NCI-H2196 (cell line): ENCODE measurements at regions not wholly inside any gene's neighbourhood (a gene's known extent, or its start where the extent isn't known, plus 50 kb on each side); places are given as distances from the start of the nearest gene placed in this dataset.

ENCODE experiments used
- DNase-seq: peaks from one replicate; lab custom pipeline; 2025; ENCODE audit not compliant: unreplicated experiment; lab: John Stamatoyannopoulos, UW

DNA sequence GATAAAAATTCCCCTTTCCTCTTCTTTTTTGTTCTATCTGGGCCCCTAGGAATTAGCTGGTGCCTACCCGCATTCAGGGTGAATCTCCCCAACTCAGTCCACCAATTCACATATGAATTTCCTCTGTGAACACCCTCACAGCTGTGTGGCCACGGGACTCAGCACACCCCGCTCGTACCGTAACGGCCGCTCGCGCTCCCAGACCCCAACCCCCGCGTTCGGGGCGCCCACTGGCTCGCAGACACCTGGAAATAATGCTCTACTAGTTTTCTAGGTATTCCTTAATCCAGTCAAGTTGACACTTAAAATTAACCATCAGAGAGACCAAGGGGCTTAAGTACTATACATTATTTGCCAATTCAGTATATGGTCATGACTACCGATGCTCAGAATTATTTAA is 1702.1 kb upstream of the PCDH20 start:
- no peak for DNase-seq

DNA sequence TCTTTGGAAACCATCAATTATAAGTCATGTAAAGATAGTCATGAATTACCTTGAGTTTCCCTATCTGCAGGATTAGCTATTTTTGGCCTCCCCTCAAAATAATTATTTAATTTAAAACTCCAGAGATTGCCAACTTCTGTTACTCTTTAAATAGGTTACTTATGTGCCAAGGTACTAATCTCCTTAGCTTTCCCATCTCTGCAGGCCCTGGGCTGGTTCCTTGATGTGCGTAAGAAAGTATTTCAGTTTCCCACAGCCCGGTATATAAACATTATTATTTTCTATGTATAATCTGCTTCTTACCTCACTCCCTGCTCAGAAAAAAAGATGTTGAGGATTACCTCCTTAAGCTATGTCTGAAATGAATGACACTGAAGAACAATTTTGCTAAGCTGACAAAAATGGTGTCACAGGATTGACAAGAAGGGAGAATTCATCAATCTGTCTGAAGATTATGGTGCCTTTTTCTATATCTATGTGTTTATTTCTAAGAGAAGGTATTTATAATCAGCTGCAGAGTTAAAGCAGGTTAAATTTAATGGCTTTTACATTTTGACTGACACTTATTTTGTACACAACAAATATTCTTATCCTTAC is 1697.2 kb upstream of the PCDH20 start:
- no peak for DNase-seq

GRCh38 chr13:63110466-63110865 is 1694.8 kb upstream of the PCDH20 start:
- DNase-seq = no peak

DNA sequence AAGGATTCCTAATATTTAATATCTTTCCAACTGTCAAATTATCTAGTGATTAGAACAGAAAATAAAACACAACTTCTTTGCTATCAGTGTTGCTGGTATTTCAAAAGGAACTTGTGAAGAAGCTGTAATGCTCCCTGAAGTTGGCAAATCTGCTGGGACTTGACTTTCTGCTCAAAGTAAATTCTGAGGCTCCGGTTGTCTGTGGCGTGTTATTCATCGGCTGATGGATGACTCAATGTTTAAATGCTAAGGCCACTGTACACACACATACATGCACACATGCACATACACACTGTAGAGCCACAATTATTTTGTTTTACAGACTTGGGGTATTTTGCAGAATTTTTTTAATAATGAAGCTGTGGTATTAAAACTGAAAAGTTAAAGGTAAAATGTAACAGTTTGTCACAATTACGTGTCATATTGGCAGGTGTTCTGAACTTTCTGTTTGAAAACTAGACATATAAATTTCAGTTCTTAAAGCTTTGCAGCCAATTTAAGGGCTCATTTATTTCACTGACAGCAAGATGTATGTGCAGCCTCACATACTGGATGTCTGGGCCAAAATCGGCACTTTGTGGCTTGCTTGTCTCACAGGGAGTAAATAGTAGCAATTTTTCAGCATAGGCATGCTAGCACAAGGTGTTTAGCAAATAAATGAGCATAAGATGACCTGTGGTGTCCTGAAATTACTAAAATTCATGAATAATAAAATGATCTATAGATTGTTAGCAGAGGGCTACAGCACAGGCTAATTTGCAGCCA is 1691.7 kb upstream of the PCDH20 start:
- no peak for DNase-seq

- no peak for DNase-seq
These were observed 1679.1 kb upstream of the PCDH20 start for GRCh38 chr13:63094717-63095116.

DNA sequence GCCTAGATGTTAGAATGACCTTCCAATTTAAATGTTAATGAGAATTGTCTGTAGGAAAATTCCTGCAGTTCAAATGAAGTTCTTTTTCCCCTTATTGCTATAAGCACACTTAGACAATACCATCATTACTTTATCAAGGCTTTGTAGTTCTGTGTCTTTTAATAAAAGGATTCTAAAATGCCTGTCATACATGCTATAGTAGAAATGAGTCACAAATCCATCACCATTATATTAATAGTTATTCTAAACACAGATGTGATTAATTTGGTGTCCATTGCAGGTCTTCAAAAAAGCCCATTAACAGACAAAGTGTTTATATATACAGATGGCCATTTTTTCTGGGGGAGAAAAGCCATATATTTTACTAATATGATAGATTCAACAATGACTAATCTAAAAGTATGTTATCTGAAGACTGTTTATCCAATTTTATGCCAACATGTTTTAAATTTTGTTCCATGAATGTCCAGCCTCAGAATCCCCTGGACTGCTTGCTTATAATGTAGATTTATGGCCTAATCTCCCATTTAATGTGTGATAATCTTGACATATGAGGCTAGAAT is 1678.3 kb upstream of the PCDH20 start:
- DNase-seq = no peak

DNA sequence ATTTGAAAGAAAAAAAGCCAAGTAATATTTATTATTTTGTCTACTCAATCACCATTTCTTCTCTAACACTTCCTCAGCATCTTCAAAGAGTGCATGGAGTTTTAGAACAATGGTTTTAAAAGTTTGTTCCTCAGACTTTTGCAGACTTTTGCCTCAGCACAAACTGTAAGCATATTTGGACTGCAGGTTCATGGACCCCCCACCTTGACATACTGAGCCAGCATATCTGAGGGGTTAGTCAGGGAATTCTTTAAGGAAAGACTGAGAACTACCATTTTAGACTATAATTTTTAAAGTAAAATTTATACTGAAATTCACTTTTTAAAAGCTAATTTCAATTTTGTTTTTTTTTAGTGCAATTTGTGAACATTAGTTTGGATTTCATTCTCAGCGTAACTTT is 1676.8 kb upstream of the PCDH20 start:
- DNase-seq = no peak

DNA sequence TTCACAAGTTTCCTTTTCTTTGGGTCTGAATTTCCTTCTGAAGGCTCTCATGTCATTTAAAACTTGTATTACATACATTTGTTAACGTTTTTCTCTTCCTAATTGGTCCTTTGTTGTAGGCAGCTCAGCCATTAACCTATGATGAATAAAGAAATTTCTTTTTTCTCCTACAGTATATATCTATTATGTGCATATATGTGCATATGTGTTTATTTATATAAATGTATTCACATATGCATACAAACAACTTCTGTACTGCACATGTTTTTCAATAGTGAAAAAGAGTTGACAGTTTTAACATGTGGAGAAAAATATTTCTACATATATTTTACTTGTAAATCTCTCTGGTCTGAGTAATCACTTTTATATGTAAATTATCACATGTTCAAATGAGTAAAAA is 1674.9 kb upstream of the PCDH20 start:
- no peak for DNase-seq

DNA sequence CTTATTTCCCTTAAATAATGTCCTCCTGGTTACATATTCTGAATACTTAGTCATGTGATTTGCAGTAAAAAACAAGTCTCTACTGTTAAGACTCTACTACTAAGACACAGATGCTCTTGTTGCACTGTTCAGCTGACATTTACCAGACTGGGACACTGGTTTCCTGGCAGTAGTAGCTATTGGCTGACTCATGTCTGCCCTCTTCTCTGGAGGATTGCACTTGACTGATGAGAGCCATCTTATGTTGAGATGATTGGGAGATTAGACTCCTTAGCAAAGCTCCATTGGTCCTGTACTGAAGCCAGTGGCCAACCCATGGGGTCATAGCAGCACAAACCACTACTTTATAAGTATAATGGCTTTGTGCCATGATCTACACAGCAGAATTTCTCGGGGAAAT is 1672.6 kb upstream of the PCDH20 start:
- no peak for DNase-seq

GRCh38 chr13:63086286-63086685 is 1670.6 kb upstream of the PCDH20 start:
- no peak for DNase-seq

DNA sequence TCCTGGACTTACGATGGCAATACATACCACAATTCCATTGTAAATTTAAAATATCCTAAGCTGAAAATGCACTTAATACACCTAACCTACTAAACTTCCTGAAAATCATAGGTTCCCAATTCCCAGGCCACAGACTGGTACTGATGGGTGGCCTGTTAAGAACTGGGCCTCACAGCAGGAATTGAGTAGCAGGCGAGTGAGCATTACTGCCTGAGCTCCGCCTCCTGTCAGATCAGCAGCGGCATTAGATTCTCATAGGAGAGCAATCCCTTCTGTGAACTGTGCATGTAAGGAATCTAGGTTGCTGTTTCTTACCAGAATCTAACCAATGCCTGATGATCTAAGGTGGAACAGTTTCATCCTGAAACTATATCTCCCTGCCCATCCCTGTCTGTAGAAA is 1670.2 kb upstream of the PCDH20 start:
- no peak for DNase-seq

DNA sequence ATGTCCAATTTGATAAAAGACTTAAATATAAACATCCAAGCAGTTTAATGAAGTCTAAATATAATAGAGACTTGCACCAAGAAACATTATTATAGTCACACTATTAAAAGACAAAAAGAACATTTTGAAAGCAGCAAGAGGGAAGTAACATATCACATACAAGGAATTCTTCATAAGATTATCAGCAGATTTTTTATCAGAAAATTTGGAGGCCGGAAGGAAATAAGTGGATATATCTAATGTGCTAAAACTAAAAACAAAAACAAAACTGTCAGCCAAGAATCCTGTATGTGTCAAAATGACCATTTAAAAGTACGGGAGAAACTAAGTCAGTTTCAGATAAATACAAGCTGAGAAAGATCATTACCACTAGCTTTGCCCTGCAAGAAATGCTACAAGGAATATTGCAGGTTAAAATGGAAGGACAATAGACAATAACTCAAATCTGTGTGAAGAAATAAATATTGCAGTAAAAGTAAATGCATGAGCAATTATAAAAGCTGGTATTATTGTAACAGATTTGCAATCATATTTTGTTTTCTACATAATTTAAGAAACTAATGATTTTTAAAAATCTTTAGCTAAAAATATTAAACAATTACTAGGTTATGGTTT is 1665.9 kb upstream of the PCDH20 start:
- DNase-seq = no peak

DNA sequence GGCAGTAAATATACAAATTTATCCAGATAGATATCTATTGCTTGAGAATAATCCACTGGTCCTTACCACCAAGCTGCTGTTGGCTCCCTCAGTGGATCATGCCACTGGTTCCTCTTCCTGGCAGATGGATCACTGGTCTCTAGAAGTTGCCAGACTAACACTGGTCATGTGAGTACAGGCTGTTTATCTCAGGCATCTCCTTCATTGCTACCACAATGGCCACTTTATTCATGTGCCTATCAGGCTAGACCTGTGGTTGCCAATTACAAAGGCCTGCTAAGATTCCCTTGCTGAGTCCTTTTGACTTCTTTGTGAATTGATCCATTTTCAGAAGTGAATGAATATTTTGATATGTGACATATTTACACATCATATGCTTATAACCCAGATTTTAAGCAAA is 1659.5 kb upstream of the PCDH20 start:
- no peak for DNase-seq

DNA sequence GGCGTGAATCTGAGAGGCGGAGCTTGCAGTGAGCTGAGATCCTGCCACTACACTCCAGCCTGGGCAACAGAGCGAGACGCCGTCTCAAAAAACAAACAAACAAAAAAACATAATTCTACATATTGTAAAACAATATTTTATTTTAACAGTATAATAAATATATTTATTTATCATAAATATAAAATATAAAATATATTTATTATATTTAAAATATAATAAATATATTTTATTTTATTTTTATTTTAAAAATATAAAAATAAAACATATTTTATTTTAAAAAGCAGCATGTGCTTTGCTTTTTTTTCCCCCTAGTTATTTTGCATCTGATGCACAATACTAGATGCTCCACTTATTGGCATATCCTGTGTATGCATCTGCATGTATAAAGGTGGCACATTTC is 1634.6 kb upstream of the PCDH20 start:
- no peak for DNase-seq

DNA sequence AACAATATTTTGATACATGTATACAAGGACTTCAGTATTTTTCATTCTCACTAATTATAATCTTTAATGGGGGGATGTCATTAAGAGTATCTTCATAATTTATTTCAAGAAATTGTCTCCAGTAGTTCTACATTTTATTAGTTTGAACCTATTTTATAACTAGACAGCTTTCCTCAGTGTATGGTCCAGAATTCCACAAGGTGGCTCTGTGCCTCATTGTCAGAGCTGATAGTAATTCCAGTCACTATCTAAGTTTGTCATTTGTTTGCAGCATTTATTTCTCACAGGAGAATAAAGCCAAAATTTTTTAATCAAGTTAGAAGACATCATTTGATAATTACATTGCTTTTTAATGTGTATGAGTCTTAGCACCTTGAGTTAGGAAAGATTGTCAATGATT is 1633.0 kb upstream of the PCDH20 start:
- no peak for DNase-seq

DNA sequence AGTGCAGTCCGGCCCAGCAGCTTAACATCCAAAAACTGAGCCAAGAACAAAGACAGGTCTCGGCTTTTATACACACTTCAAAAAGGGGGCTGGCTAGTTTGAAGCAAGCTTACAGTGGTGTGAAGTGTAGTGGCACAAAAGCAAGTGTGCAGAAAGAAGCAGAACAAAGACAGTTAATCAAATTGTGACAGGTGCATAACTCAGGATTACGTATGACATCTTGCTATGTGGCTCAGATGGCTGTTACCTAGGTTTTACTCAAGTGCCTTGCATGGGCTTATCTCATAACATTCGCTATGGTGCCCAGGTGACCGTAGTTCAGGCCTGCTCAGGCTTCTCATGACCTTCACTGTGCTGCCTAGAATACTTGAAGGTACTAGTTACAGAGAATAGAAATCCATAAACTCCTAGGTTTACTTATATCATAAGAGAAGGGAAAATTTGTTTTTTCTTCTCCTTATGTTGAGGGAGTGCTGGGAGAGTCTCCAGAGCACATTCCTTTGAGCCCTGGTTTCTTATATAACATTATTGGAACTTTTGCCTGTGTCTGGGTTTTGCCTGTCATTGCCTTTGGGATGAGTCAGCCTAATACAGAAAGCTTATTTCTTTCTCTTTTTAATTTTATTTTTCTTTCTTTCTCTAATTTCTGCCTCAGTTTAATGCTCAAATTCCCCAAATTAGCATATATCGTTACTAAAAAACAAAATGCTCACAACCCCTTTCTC is 1629.1 kb upstream of the PCDH20 start:
- DNase-seq = no peak

- DNase-seq = no peak
These were observed 1627.0 kb upstream of the PCDH20 start for GRCh38 chr13:63042686-63043085.

DNA sequence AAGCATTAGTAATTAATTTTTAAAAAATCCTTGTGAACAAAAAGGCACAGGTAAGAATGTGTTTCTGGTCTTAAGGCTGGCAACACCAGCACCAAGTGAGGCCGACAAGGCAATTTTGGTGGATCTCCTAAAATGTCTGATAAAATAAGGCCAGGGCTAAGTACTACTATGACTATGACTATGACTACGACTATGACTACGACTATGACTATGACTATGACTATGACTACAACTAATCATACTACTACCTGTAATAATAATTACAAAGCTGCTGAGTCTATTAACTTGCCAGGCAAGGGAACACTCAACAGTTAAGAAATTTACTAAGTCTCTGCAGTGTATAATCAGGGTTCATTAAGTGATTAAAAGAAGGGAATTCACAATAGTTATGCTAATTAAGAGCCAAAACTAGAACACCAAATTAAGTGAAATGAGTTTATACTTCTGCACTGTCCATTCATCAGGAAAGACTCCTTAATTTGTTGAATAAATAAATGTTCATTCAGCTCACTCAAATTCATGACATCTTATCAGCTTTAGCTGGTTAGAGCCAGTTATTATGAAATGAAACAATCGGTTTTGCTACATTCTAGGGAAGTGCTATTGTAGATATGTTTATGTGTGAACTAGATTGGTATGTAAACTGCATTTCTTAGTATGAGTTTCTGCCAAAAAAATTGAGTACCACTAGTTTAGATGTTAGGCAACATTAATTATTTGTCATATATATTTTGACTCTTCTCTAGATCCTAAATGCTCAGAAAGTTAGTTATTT is 1626.2 kb upstream of the PCDH20 start:
- DNase-seq = no peak

GRCh38 chr13:63026285-63026797 is 1610.7 kb upstream of the PCDH20 start:
- DNase-seq = no peak

GRCh38 chr13:63025741-63026140 is 1610.1 kb upstream of the PCDH20 start:
- no peak for DNase-seq

- no peak for DNase-seq
These were observed 1608.8 kb upstream of the PCDH20 start for GRCh38 chr13:63024458-63024857.
